ENCODE measurements at regions not wholly inside any gene's neighbourhood (a gene's known extent, or its start where the extent isn't known, plus 50 kb on each side); places are given as distances from the start of the nearest gene placed in this dataset.

GRCh38 chr2:147181351-147182029 is 663.3 kb upstream of the ACVR2A start (continued):
- no peak for TF ChIP-seq REST (IDR thresholded peaks at IDR 0.05; ENCODE audit: low read depth)

- no peak overlapping the region for H3K4me2 ChIP-seq (ENCODE audit: low read length)
- no peaks in the 10 kb centered on the region for H3K9me3 ChIP-seq (ENCODE audit: control insufficient read depth in 1 of 2, insufficient read depth in 1 of 2, low read depth in 1 of 2, low read length in 2 of 2)
- H3K79me2 ChIP-seq (ENCODE audit: insufficient read depth, low read length), result no peaks in the 10 kb centered on the region
- ChIA-PET RAD21 (ENCODE audit: low non-redundant PET in 1 of 2, low total read pairs in 2 of 2, uncharacterized antibody in 2 of 2, unreplicated experiment in 2 of 2) (no interaction called here), POLR2A (no interaction called here), CTCF (no interaction called here)
- H3K27me3 ChIP-seq (ENCODE audit: insufficient read depth, low read length), result no peaks in the 10 kb centered on the region
- ATAC-seq, result no peak
- H3K4me3 ChIP-seq (replicated peaks in 1 of 2; ENCODE audit: low read depth in 1 of 2, low read length in 2 of 2), result no peak overlapping the region
- intact Hi-C loops (cut with micrococcal nuclease), result no loop called here
- no peaks in the 10 kb centered on the region for H3K9me2 ChIP-seq (ENCODE audit: insufficient read depth)
- H2AFZ ChIP-seq (ENCODE audit: low read depth, low read length, poor library complexity, severe bottlenecking), result no peak overlapping the region
- peaks cover 4 to 7% of the 10 kb centered on the region in 2 experiments for H3K4me1 ChIP-seq (ENCODE audit: control insufficient read depth in 1 of 2, insufficient read depth in 2 of 2, low read length in 2 of 2)
- H3K27ac ChIP-seq (ENCODE audit: low read depth, low read length), result no peak overlapping the region
- H3K36me3 ChIP-seq (ENCODE audit: control insufficient read depth in 1 of 2, insufficient read depth in 2 of 2, low read length in 2 of 2), result no peaks in the 10 kb centered on the region
- no peak overlapping the region for H3K9ac ChIP-seq (ENCODE audit: low read length)
- no peaks in the 10 kb centered on the region for H4K20me1 ChIP-seq (ENCODE audit: insufficient read depth)
- DNase-seq (ENCODE audit: low read depth, low spot score), result no peak
- no TSS peak for BruUV-seq (replicated peaks)
- TF ChIP-seq ZNF274 (IDR thresholded peaks at IDR 0.05; ENCODE audit: low read depth, low read length) (no peak), JUND (IDR thresholded peaks at IDR 0.05) (no peak), POLR2A (IDR thresholded peaks at IDR 0.05; ENCODE audit: borderline replicate concordance, extremely low read depth, insufficient read depth, insufficient read length) (no peak), REST (IDR thresholded peaks at IDR 0.05; ENCODE audit: low read depth) (no peak), SP1 (IDR thresholded peaks at IDR 0.05; ENCODE audit: low read depth) (no peak), ELF1 (IDR thresholded peaks at IDR 0.05; ENCODE audit: borderline replicate concordance, low read depth) (no peak), EGR1 (IDR thresholded peaks at IDR 0.05; ENCODE audit: low read depth) (no peak), RAD21 (IDR thresholded peaks at IDR 0.05; ENCODE audit: low read depth) (no peak), TCF7L2 (IDR thresholded peaks at IDR 0.05; ENCODE audit: borderline replicate concordance, extremely low read depth, insufficient read depth, insufficient read length) (no peak), MAX (IDR thresholded peaks at IDR 0.05) (no peak), ZBTB33 (IDR thresholded peaks at IDR 0.05; ENCODE audit: extremely low read depth, insufficient replicate concordance, low read length) (no peak), POLR2AphosphoS5 (IDR thresholded peaks at IDR 0.05; ENCODE audit: low read depth, low read length) (no peak)
These were observed 667.6 kb upstream of the ACVR2A start for GRCh38 chr2:147177071-147177857.
